Liver (tissue), 8 donors: ENCODE measurements at regions not wholly inside any gene's neighbourhood (a gene's known extent, or its start where the extent isn't known, plus 50 kb on each side); places are given as distances from the start of the nearest gene placed in this dataset.

Source experiments
- DNase-seq: peaks from one replicate; pipeline ENCODE4 v3.0.0-alpha.2; 2017; ENCODE audit warnings: low spot score
- H3K27ac ChIP-seq, 2 donors: one replicate each; pipeline ENCODE4 v1.7.0; 2013; ENCODE audit warnings: inconsistent platforms in 2 of 2, low read length in 2 of 2, control low read depth in 1 of 2, low read depth in 1 of 2, mild to moderate bottlenecking in 1 of 2
- H3K27me3 ChIP-seq, 4 donors: one replicate each; pipeline versions ENCODE4 v1.6.1 to v1.7.0; 2013; ENCODE audit warnings: low read length in 3 of 4, inconsistent platforms in 1 of 4, mild to moderate bottlenecking in 1 of 4, moderate library complexity in 1 of 4; ENCODE audit not compliant: control insufficient read depth in 4 of 4, insufficient read depth in 4 of 4
- H3K36me3 ChIP-seq, 4 donors: one replicate each; pipeline versions ENCODE4 v1.6.1 to v1.7.0; 2013; ENCODE audit warnings: low read length in 3 of 4, mild to moderate bottlenecking in 3 of 4, low read depth in 1 of 4, moderate library complexity in 1 of 4; ENCODE audit not compliant: control insufficient read depth in 4 of 4, insufficient read depth in 3 of 4
- H3K4me1 ChIP-seq, 4 donors: one replicate each; pipeline versions ENCODE4 v1.6.1 to v1.7.0; 2013; ENCODE audit warnings: low read length in 3 of 4, mild to moderate bottlenecking in 3 of 4, moderate library complexity in 1 of 4; ENCODE audit not compliant: control insufficient read depth in 4 of 4, insufficient read depth in 4 of 4
- H3K4me3 ChIP-seq, 3 donors: one replicate each; pipeline versions ENCODE4 v1.6.1 to v1.7.0; 2013; ENCODE audit warnings: low read length in 3 of 3, control low read depth in 1 of 3, low read depth in 1 of 3, mild to moderate bottlenecking in 1 of 3
- H3K9ac ChIP-seq, 2 donors: one replicate each; pipeline ENCODE4 v1.7.0; 2013; ENCODE audit warnings: low read length in 2 of 2, mild to moderate bottlenecking in 2 of 2, moderate library complexity in 2 of 2, control low read depth in 1 of 2, low read depth in 1 of 2
- H3K9me3 ChIP-seq, 4 donors: one replicate each; pipeline versions ENCODE4 v1.6.1 to v1.7.0; 2013; ENCODE audit warnings: low read length in 3 of 4; ENCODE audit not compliant: control insufficient read depth in 4 of 4
- EGR1 ChIP-seq, 2 donors: IDR thresholded peaks; 2 replicates each; pipeline ENCODE4 v1.6.1; 2016 to 2018; ENCODE audit warnings: antibody characterized with exemption in 2 of 2, low read depth in 2 of 2
- FOXA1 ChIP-seq: IDR thresholded peaks from 2 replicates; pipeline ENCODE4 v1.6.1; 2016; ENCODE audit warnings: antibody characterized with exemption
- FOXA2 ChIP-seq: IDR thresholded peaks from 2 replicates; pipeline ENCODE4 v1.6.1; 2016; ENCODE audit warnings: antibody characterized with exemption
- GABPA ChIP-seq, 2 donors: IDR thresholded peaks in 1 of 2; conservative IDR thresholded peaks in 1 of 2; 2 replicates each; pipeline ENCODE4 v1.6.1; 2016; ENCODE audit warnings: antibody characterized with exemption in 2 of 2, mild to moderate bottlenecking in 1 of 2, moderate library complexity in 1 of 2
- HNF4A ChIP-seq, 2 donors: conservative IDR thresholded peaks; 2 replicates each; pipeline ENCODE4 v1.6.1; 2016; ENCODE audit warnings: antibody characterized with exemption in 2 of 2, mild to moderate bottlenecking in 2 of 2
- HNF4G ChIP-seq: IDR thresholded peaks from 2 replicates; pipeline ENCODE4 v1.6.1; 2016; ENCODE audit warnings: antibody characterized with exemption
- MAX ChIP-seq: IDR thresholded peaks from 2 replicates; pipeline ENCODE4 v1.6.1; 2016; ENCODE audit warnings: antibody characterized with exemption
- NR2F2 ChIP-seq: IDR thresholded peaks from 2 replicates; pipeline ENCODE4 v1.6.1; 2016; ENCODE audit warnings: antibody characterized with exemption
- RAD21 ChIP-seq, 2 donors: IDR thresholded peaks; 2 replicates each; pipeline ENCODE4 v1.6.1; 2016; ENCODE audit warnings: antibody characterized with exemption in 2 of 2, mild to moderate bottlenecking in 2 of 2
- REST ChIP-seq: IDR thresholded peaks from 2 replicates; pipeline ENCODE4 v1.6.1; 2016; ENCODE audit warnings: antibody characterized with exemption, mild to moderate bottlenecking
- RXRA ChIP-seq, 2 donors: IDR thresholded peaks; 2 replicates each; pipeline ENCODE4 v1.6.1; 2017 to 2018; ENCODE audit warnings: antibody characterized with exemption in 2 of 2, mild to moderate bottlenecking in 1 of 2
- SP1 ChIP-seq: IDR thresholded peaks from 2 replicates; pipeline ENCODE4 v1.6.1; 2018; ENCODE audit warnings: antibody characterized with exemption, mild to moderate bottlenecking
- TAF1 ChIP-seq: conservative IDR thresholded peaks from 2 replicates; pipeline ENCODE4 v1.6.1; 2016; ENCODE audit warnings: antibody characterized with exemption, mild to moderate bottlenecking
- YY1 ChIP-seq: IDR thresholded peaks from 2 replicates; pipeline ENCODE4 v1.6.1; 2016; ENCODE audit warnings: antibody characterized with exemption, mild to moderate bottlenecking
- WGBS: extraction: QIAGEN DNeasy Blood & Tissue Kit; methylation state at CpG from one replicate; pipeline ENCODE4 v1.1.7; 2013; 5-methylcytosine and 5-hydroxymethylcytosine counted together
- TF ChIP-seq, protein P1 (sequence below): IDR thresholded peaks from 2 replicates; pipeline ENCODE4 v1.6.1; 2016; ENCODE audit warnings: antibody characterized with exemption
- TF ChIP-seq, protein P2 (sequence below): IDR thresholded peaks from 2 replicates; pipeline ENCODE4 v1.6.1; 2016; ENCODE audit warnings: antibody characterized with exemption
- TF ChIP-seq, protein P3 (sequence below): fragments of 150-350 bp; IDR thresholded peaks from 2 replicates; pipeline ENCODE4 v1.5.1; 2017; ENCODE audit warnings: improper control_type of control experiment, low read depth, low read length; ENCODE audit not compliant: missing input control
- donor health status: healthy.
- donor health status: healthy.
- donor health status: healthy.
- donor health status: healthy.
- donor health status: healthy.

GRCh38 chr9:18255747-18256146 lies 218.2 kb upstream of the ADAMTSL1 start:
- H3K4me1 ChIP-seq = no peaks in the 10 kb centered on the region
- H3K36me3 ChIP-seq = no peaks in the 10 kb centered on the region
- WGBS = 58% methylated on average over 4 of the region's 4 CpGs
- H3K27ac ChIP-seq = no peak overlapping the region
- no peak for DNase-seq
- no peaks in the 10 kb centered on the region for H3K27me3 ChIP-seq
- no peak overlapping the region for H3K4me3 ChIP-seq
- H3K9me3 ChIP-seq = no peaks in the 10 kb centered on the region
- no peak overlapping the region for H3K9ac ChIP-seq
- TF ChIP-seq HNF4A (conservative IDR thresholded peaks at IDR 0.05) (no peak), NR2F2 (no peak), EGR1 (IDR thresholded peaks at IDR 0.05; ENCODE audit: low read depth in 2 of 2) (no peak), SP1 (no peak), TAF1 (no peak), YY1 (no peak), FOXA2 (no peak), GABPA (IDR thresholded peaks at IDR 0.05 in 1 of 2, conservative IDR thresholded peaks at IDR 0.05 in 1 of 2) (no peak), RXRA (IDR thresholded peaks at IDR 0.05) (no peak), FOXA1 (no peak), HNF4G (no peak), RAD21 (IDR thresholded peaks at IDR 0.05) (no peak), REST (no peak), MAX (no peak)
- TF ChIP-seq, protein P1, sequence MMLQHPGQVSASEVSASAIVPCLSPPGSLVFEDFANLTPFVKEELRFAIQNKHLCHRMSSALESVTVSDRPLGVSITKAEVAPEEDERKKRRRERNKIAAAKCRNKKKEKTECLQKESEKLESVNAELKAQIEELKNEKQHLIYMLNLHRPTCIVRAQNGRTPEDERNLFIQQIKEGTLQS = no peak
- TF ChIP-seq, protein P2, sequence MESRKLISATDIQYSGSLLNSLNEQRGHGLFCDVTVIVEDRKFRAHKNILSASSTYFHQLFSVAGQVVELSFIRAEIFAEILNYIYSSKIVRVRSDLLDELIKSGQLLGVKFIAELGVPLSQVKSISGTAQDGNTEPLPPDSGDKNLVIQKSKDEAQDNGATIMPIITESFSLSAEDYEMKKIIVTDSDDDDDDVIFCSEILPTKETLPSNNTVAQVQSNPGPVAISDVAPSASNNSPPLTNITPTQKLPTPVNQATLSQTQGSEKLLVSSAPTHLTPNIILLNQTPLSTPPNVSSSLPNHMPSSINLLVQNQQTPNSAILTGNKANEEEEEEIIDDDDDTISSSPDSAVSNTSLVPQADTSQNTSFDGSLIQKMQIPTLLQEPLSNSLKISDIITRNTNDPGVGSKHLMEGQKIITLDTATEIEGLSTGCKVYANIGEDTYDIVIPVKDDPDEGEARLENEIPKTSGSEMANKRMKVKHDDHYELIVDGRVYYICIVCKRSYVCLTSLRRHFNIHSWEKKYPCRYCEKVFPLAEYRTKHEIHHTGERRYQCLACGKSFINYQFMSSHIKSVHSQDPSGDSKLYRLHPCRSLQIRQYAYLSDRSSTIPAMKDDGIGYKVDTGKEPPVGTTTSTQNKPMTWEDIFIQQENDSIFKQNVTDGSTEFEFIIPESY = no peak

- Histone ChIP-seq H3K4me1 (no peaks in the 10 kb centered on the region), H3K27ac (no peak overlapping the region), H3K27me3 (no peaks in the 10 kb centered on the region), H3K9ac (no peak overlapping the region), H3K36me3 (no peaks in the 10 kb centered on the region), H3K9me3 (no peaks in the 10 kb centered on the region), H3K4me3 (no peak overlapping the region)
- 62% methylated on average over 3 of the region's 3 CpGs for WGBS
- DNase-seq = no peak
- TF ChIP-seq TAF1 (no peak), SP1 (no peak), EGR1 (IDR thresholded peaks at IDR 0.05; ENCODE audit: low read depth in 2 of 2) (no peak), RXRA (IDR thresholded peaks at IDR 0.05) (no peak), MAX (no peak), HNF4A (conservative IDR thresholded peaks at IDR 0.05) (no peak), GABPA (IDR thresholded peaks at IDR 0.05 in 1 of 2, conservative IDR thresholded peaks at IDR 0.05 in 1 of 2) (no peak), YY1 (no peak), NR2F2 (no peak), RAD21 (IDR thresholded peaks at IDR 0.05) (no peak), FOXA2 (no peak), REST (no peak), FOXA1 (no peak), HNF4G (no peak)
- TF ChIP-seq, protein P2 = no peak
- TF ChIP-seq, protein P3, sequence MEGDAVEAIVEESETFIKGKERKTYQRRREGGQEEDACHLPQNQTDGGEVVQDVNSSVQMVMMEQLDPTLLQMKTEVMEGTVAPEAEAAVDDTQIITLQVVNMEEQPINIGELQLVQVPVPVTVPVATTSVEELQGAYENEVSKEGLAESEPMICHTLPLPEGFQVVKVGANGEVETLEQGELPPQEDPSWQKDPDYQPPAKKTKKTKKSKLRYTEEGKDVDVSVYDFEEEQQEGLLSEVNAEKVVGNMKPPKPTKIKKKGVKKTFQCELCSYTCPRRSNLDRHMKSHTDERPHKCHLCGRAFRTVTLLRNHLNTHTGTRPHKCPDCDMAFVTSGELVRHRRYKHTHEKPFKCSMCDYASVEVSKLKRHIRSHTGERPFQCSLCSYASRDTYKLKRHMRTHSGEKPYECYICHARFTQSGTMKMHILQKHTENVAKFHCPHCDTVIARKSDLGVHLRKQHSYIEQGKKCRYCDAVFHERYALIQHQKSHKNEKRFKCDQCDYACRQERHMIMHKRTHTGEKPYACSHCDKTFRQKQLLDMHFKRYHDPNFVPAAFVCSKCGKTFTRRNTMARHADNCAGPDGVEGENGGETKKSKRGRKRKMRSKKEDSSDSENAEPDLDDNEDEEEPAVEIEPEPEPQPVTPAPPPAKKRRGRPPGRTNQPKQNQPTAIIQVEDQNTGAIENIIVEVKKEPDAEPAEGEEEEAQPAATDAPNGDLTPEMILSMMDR = no peak
Measured at GRCh38 chr9:18256568-18256967, 217.4 kb upstream of the ADAMTSL1 start.
